A673 (cell line): ENCODE measurements at regions not wholly inside any gene's neighbourhood (a gene's known extent, or its start where the extent isn't known, plus 50 kb on each side); places are given as distances from the start of the nearest gene placed in this dataset.
A peak's percentile ranks its signal among the peaks of the same experiment; 100 is the strongest.

Experiments
- BruUV-seq: library from RNA; stranded (reverse); fragments of 400-500 nt; replicated peaks from 2 replicates; lab custom pipeline; 2021; lab: Mats Ljungman, UMichigan
- CTCF ChIA-PET: fragments of 300-600 bp; sonication (Branson Sonifier 250); formaldehyde crosslinking; loops from one replicate; lab custom pipeline; 2022; ENCODE audit warnings: antibody characterized with exemption; lab: Charles Lee
- POLR2A ChIA-PET: fragments of 300-600 bp; sonication (Branson Sonifier 250); formaldehyde crosslinking; loops from one replicate; lab custom pipeline; 2022; ENCODE audit warnings: antibody characterized with exemption; ENCODE audit not compliant: low non-redundant PET; lab: Charles Lee
- DNase-seq: peaks from one replicate; pipeline ENCODE4 v3.0.0-alpha.2; 2015; ENCODE audit warnings: low spot score
- H3K27ac ChIP-seq: fragments of 200-600 bp; sonication (generic); 2 replicates; pipeline ENCODE4 v1.5.1; 2016; ENCODE audit warnings: mixed run types, low read depth, mild to moderate bottlenecking, mixed read lengths, antibody characterized with exemption, low read length; ENCODE audit not compliant: poor library complexity, severe bottlenecking
- H3K27me3 ChIP-seq: fragments of 200-600 bp; sonication (generic); replicated peaks from 2 replicates; pipeline ENCODE4 v1.6.1; 2017; ENCODE audit warnings: mixed run types, low read depth, mild to moderate bottlenecking, mixed read lengths, antibody characterized with exemption, low read length; ENCODE audit not compliant: insufficient read depth, poor library complexity
- H3K36me3 ChIP-seq: fragments of 200-600 bp; sonication (generic); 2 replicates; pipeline ENCODE4 v1.6.1; 2016; ENCODE audit warnings: mixed run types, mild to moderate bottlenecking, mixed read lengths, antibody characterized with exemption, low read length; ENCODE audit not compliant: insufficient read depth, poor library complexity, severe bottlenecking
- H3K4me1 ChIP-seq: fragments of 200-600 bp; sonication (generic); 2 replicates; pipeline ENCODE4 v1.6.1; 2017; ENCODE audit warnings: mixed run types, mild to moderate bottlenecking, mixed read lengths, antibody characterized with exemption, low read length; ENCODE audit not compliant: insufficient read depth, poor library complexity, severe bottlenecking
- H3K4me3 ChIP-seq: fragments of 200-600 bp; sonication (generic); 2 replicates; pipeline ENCODE4 v1.5.1; 2016; ENCODE audit warnings: low read depth, mixed run types, mild to moderate bottlenecking, mixed read lengths, low read length; ENCODE audit not compliant: poor library complexity, severe bottlenecking
- H3K9me3 ChIP-seq: fragments of 200-600 bp; sonication (generic); 2 replicates; pipeline ENCODE4 v1.6.1; 2016; ENCODE audit warnings: mixed run types, low read depth, mild to moderate bottlenecking, mixed read lengths, antibody characterized with exemption, low read length; ENCODE audit not compliant: poor library complexity, severe bottlenecking
- EZH2 ChIP-seq: fragments of 200-600 bp; sonication (generic); IDR thresholded peaks from 2 replicates; pipeline ENCODE4 v1.6.1; 2017; ENCODE audit warnings: borderline replicate concordance, low read depth, mild to moderate bottlenecking, mixed read lengths, antibody characterized with exemption, low read length; ENCODE audit not compliant: poor library complexity, severe bottlenecking
- intact Hi-C: fragments of 100-400 bp; cut with micrococcal nuclease; formaldehyde crosslinking; loops from one replicate; pipeline ENCODE4 v1.10.0; 2022; ENCODE audit not compliant: unreplicated experiment
- TF ChIP-seq, protein P1 (sequence below): fragments of 300-800, 200-600 bp; sonication (generic); conservative IDR thresholded peaks from 2 replicates; pipeline ENCODE4 v1.5.1; 2017; ENCODE audit warnings: low read depth, mild to moderate bottlenecking, antibody characterized with exemption, low read length, moderate library complexity, mixed read lengths

DNA sequence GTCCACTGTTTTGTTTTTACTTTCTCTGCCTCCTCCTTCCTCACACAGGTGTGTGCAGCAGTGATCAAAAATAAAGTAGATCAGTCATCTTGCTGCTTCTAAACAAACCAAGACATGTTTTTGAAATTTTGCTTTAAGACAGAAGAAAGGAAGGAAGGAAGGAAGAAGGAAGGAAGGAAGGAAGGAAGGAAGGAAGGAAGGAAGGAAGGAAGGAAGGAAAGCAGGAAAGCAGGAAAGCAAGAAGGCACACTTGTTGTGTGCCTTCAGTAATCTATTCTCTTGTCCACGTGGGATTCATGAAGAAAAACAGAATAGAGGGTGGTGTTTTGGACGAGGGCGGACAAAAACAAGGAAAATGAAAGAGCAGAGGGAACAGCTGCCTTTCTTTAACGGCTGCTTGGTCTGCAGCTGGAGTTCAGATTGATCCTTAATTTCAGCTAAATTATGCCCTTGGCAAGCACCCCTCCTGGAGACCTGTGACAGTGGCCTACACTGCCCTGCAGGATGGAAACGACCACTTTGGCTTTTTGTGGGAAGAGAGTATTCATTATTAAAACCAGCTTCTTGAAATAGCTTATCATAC lies 188.5 kb upstream of the IRX3 start:
- no peaks in the 10 kb centered on the region for H3K36me3 ChIP-seq
- H3K4me1 ChIP-seq: peaks cover 27% of the 10 kb centered on the region
- H3K9me3 ChIP-seq: no peaks in the 10 kb centered on the region
- no peak for TF ChIP-seq EZH2
- TF ChIP-seq, protein P1, sequence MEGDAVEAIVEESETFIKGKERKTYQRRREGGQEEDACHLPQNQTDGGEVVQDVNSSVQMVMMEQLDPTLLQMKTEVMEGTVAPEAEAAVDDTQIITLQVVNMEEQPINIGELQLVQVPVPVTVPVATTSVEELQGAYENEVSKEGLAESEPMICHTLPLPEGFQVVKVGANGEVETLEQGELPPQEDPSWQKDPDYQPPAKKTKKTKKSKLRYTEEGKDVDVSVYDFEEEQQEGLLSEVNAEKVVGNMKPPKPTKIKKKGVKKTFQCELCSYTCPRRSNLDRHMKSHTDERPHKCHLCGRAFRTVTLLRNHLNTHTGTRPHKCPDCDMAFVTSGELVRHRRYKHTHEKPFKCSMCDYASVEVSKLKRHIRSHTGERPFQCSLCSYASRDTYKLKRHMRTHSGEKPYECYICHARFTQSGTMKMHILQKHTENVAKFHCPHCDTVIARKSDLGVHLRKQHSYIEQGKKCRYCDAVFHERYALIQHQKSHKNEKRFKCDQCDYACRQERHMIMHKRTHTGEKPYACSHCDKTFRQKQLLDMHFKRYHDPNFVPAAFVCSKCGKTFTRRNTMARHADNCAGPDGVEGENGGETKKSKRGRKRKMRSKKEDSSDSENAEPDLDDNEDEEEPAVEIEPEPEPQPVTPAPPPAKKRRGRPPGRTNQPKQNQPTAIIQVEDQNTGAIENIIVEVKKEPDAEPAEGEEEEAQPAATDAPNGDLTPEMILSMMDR: no peak
- no peak overlapping the region for H3K4me3 ChIP-seq
- ChIA-PET CTCF (no interaction called here), POLR2A (interaction anchor here (0.6 to 0.7 kb wide), 3 partner anchors 20 to 1755 kb away, joined by 4 to 5 read pairs (median 5); no protein-coding TSS in a partner anchor)
- peak overlapping the region; percentile 76 for H3K27ac ChIP-seq
- H3K27me3 ChIP-seq: no peaks in the 10 kb centered on the region
- intact Hi-C loops: loop anchor here (10.0 kb wide), 2 partner anchors 190 to 580 kb away; partner anchors contain the start of gene IRX3
- no TSS peak for BruUV-seq
- peak; percentile 78 for DNase-seq

DNA sequence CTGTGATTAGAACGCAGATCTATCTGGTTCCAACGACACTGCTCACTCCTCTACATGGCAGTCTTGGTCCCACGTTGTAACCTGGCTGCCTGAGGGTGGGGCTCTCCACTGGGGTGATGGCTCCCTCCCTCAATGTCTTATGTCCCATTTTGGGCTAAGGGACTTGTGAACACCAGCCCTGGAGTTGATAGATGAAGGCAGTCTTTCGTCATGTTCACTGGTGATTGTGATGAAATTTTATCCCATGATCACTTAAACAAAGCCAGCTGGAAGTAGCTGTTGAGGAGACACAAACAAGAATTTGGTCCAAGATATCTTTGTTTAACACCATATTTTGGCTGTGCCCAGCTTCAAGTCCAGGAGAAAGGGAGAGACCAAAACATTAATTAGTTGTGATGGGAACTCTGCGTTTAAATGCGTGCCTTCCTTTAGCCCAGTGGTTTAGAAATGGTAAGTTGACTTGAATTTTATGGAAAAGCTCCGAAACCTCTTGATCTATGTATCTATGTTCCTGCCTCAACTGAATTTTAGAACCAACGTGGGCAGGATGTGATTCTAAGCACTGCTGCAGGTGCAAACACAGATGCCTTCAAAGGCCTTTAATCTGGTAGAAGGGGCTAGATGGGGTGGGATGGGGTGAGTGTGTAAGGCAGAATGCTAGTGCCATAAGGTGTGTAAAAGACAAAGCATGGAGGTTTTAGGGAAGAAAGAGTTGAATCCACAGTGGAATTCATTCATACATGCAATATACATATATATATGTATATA lies 186.8 kb upstream of the IRX3 start:
- H3K9me3 ChIP-seq: no peaks in the 10 kb centered on the region
- H3K4me3 ChIP-seq: no peak overlapping the region
- DNase-seq: no peak
- ChIA-PET POLR2A (interaction anchor here (0.5 kb wide), 1 partner anchor 74 kb away, joined by 9 read pairs; no protein-coding TSS in a partner anchor), CTCF (no interaction called here)
- no peaks in the 10 kb centered on the region for H3K27me3 ChIP-seq
- BruUV-seq: no TSS peak
- intact Hi-C loops: loop anchor here (10.0 kb wide), 2 partner anchors 189 to 579 kb away; partner anchors contain the start of gene IRX3
- H3K36me3 ChIP-seq: no peaks in the 10 kb centered on the region
- peaks cover 27% of the 10 kb centered on the region for H3K4me1 ChIP-seq
- TF ChIP-seq, protein P1: no peak
- TF ChIP-seq EZH2: no peak
- no peak overlapping the region for H3K27ac ChIP-seq

DNA sequence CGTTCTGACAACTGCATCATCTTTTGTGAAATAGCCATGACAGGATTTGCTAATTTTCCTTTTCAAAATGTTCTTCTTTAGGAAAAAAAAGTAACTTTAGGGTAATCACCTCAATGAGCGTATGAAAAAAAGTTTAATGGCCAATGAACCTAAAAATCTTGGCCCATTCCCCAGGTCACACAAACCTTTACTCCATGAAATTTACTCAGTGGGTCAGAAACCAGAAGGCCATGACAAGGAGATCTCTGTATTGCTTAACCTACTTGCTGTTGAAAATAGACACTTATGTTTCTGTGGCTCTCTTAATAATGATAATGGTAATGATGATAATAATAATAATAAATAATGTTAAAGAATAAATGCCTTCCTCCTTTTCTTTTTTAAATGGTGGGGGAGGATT lies 180.8 kb upstream of the IRX3 start:
- Histone ChIP-seq H3K9me3 (peaks cover 23% of the 10 kb centered on the region), H3K27ac (no peak overlapping the region), H3K36me3 (no peaks in the 10 kb centered on the region), H3K4me3 (no peak overlapping the region), H3K4me1 (peaks cover 11% of the 10 kb centered on the region), H3K27me3 (no peaks in the 10 kb centered on the region)
- ChIA-PET POLR2A (no interaction called here), CTCF (no interaction called here)
- no peak for DNase-seq
- no TSS peak for BruUV-seq
- intact Hi-C loops: no loop called here
- TF ChIP-seq, protein P1: no peak
- no peak for TF ChIP-seq EZH2
